ENCODE measurements at regions not wholly inside any gene's neighbourhood (a gene's known extent, or its start where the extent isn't known, plus 50 kb on each side); places are given as distances from the start of the nearest gene placed in this dataset.

DNA sequence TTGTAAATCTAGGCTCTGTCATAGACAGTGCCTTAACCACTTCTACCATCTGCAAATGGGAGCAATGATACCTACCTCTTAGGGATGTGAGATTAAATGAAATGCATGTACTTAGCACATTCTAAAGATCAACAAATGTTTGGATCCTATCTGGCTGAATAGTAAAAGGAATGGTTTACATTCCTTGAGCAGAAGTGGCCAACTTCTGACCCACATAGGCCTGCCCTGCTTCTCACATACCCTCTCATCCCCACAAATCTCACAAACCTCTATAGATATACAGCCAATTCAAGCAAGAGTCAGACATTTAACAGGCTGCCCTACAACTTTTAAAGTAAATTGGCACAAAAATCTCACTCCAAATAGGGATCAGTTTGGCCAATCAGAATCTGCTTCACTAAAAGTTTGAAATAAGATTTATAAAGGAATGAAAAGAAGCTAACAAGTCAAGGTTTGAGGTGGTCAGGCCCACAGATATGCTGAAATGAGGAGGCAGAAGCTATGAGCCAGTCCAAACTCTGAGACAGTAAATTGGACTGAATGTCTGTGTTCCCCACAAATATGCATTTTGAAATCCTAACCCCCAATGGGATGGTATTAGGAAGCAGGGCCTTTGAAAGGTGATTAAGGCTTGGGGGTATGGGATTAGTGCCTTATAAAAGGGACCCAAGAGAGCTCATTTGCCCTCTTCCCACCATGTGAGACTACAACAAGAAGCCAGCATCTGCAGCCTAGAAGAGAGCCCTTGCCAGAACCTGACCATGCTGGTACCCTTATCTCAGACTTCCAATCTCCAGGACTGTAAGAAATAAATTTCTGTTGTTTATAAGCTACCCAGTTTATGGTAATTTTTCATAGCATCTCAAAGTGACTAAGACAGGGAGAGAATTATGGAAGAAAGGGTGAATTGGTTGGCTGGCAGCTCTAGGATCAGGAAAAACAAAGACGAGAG lies 227.8 kb upstream of the RBMS1 start:
- TF ChIP-seq, protein P1, sequence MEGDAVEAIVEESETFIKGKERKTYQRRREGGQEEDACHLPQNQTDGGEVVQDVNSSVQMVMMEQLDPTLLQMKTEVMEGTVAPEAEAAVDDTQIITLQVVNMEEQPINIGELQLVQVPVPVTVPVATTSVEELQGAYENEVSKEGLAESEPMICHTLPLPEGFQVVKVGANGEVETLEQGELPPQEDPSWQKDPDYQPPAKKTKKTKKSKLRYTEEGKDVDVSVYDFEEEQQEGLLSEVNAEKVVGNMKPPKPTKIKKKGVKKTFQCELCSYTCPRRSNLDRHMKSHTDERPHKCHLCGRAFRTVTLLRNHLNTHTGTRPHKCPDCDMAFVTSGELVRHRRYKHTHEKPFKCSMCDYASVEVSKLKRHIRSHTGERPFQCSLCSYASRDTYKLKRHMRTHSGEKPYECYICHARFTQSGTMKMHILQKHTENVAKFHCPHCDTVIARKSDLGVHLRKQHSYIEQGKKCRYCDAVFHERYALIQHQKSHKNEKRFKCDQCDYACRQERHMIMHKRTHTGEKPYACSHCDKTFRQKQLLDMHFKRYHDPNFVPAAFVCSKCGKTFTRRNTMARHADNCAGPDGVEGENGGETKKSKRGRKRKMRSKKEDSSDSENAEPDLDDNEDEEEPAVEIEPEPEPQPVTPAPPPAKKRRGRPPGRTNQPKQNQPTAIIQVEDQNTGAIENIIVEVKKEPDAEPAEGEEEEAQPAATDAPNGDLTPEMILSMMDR (IDR thresholded peaks at IDR 0.05; ENCODE audit: insufficient read depth, low read length), result no peak
- TF ChIP-seq POLR2AphosphoS5 (IDR thresholded peaks at IDR 0.05; ENCODE audit: low read depth), result no peak
- no peak for TF ChIP-seq SPI1 (IDR thresholded peaks at IDR 0.05; ENCODE audit: borderline replicate concordance, low read depth)
